ENCODE measurements at regions not wholly inside any gene's neighbourhood (a gene's known extent, or its start where the extent isn't known, plus 50 kb on each side); places are given as distances from the start of the nearest gene placed in this dataset.

GRCh38 chr4:96531836-96532235 is 691.9 kb downstream of the PDHA2 start:
- Mint-ChIP-seq H3K9me3 (ENCODE audit: unreplicated experiment) (no peaks in the 10 kb centered on the region), H3K4me3 (ENCODE audit: unreplicated experiment) (no peak overlapping the region), H3K4me1 (ENCODE audit: low read depth, unreplicated experiment) (no peaks in the 10 kb centered on the region), H3K36me3 (ENCODE audit: low read depth, unreplicated experiment) (no peaks in the 10 kb centered on the region), H3K27me3 (ENCODE audit: low read depth, unreplicated experiment) (no peaks in the 10 kb centered on the region), H3K27ac (ENCODE audit: unreplicated experiment) (no peak overlapping the region)
- Histone ChIP-seq H3K36me3 (ENCODE audit: insufficient read depth, low read length) (no peaks in the 10 kb centered on the region), H3K27ac (ENCODE audit: low read depth, low read length) (no peak overlapping the region), H3K4me2 (ENCODE audit: low read length) (no peak overlapping the region), H3K9ac (ENCODE audit: low read length) (no peak overlapping the region), H4K20me1 (ENCODE audit: insufficient read depth, low read length) (no peaks in the 10 kb centered on the region), H3K4me3 (ENCODE audit: insufficient read depth, low read depth, low read length) (no peak overlapping the region), H3K9me3 (ENCODE audit: insufficient read depth, low read depth, low read length) (no peaks in the 10 kb centered on the region), H3K4me1 (ENCODE audit: insufficient read depth, low read length) (no peaks in the 10 kb centered on the region), H2AFZ (ENCODE audit: low read depth, low read length) (no peak overlapping the region), H3K27me3 (ENCODE audit: insufficient read depth, low read length) (no peaks in the 10 kb centered on the region), H3K79me2 (ENCODE audit: insufficient read depth, low read length) (no peaks in the 10 kb centered on the region)
- no peak for TF ChIP-seq EZH2 (IDR thresholded peaks at IDR 0.05; ENCODE audit: insufficient read depth, low read length)
- no peak for TF ChIP-seq CTCF (IDR thresholded peaks at IDR 0.05; ENCODE audit: insufficient read depth, low read depth, low read length)
- FAIRE-seq (no peak), DNase-seq (ENCODE audit: low read depth) (no peak)

GRCh38 chr4:96543346-96543745 is 703.5 kb downstream of the PDHA2 start:
- Histone ChIP-seq H3K4me2 (ENCODE audit: low read length) (no peak overlapping the region), H4K20me1 (ENCODE audit: insufficient read depth, low read length) (no peaks in the 10 kb centered on the region), H3K27ac (ENCODE audit: low read depth, low read length) (no peak overlapping the region), H3K4me1 (ENCODE audit: insufficient read depth, low read length) (no peaks in the 10 kb centered on the region), H3K79me2 (ENCODE audit: insufficient read depth, low read length) (no peaks in the 10 kb centered on the region), H3K36me3 (ENCODE audit: insufficient read depth, low read length) (no peaks in the 10 kb centered on the region), H3K27me3 (ENCODE audit: insufficient read depth, low read length) (no peaks in the 10 kb centered on the region), H3K9me3 (ENCODE audit: insufficient read depth, low read depth, low read length) (no peaks in the 10 kb centered on the region), H3K4me3 (ENCODE audit: insufficient read depth, low read depth, low read length) (no peak overlapping the region), H3K9ac (ENCODE audit: low read length) (no peak overlapping the region), H2AFZ (ENCODE audit: low read depth, low read length) (no peak overlapping the region)
- Mint-ChIP-seq H3K27me3 (ENCODE audit: low read depth, unreplicated experiment) (no peaks in the 10 kb centered on the region), H3K36me3 (ENCODE audit: low read depth, unreplicated experiment) (no peaks in the 10 kb centered on the region), H3K4me3 (ENCODE audit: unreplicated experiment) (no peak overlapping the region), H3K9me3 (ENCODE audit: unreplicated experiment) (no peaks in the 10 kb centered on the region), H3K4me1 (ENCODE audit: low read depth, unreplicated experiment) (no peaks in the 10 kb centered on the region), H3K27ac (ENCODE audit: unreplicated experiment) (no peak overlapping the region)
- FAIRE-seq: no peak
- no peak for DNase-seq (ENCODE audit: low read depth)
- TF ChIP-seq CTCF (IDR thresholded peaks at IDR 0.05; ENCODE audit: insufficient read depth, low read depth, low read length): no peak
- no peak for TF ChIP-seq EZH2 (IDR thresholded peaks at IDR 0.05; ENCODE audit: insufficient read depth, low read length)

- Mint-ChIP-seq H3K9me3 (ENCODE audit: unreplicated experiment) (peaks cover 3% of the 10 kb centered on the region), H3K4me1 (ENCODE audit: low read depth, unreplicated experiment) (no peaks in the 10 kb centered on the region), H3K36me3 (ENCODE audit: low read depth, unreplicated experiment) (no peaks in the 10 kb centered on the region), H3K27me3 (ENCODE audit: low read depth, unreplicated experiment) (no peaks in the 10 kb centered on the region), H3K27ac (ENCODE audit: unreplicated experiment) (no peak overlapping the region), H3K4me3 (ENCODE audit: unreplicated experiment) (no peak overlapping the region)
- Histone ChIP-seq H3K27ac (ENCODE audit: low read depth, low read length) (no peak overlapping the region), H3K4me3 (ENCODE audit: insufficient read depth, low read depth, low read length) (no peak overlapping the region), H4K20me1 (ENCODE audit: insufficient read depth, low read length) (no peaks in the 10 kb centered on the region), H3K27me3 (ENCODE audit: insufficient read depth, low read length) (no peaks in the 10 kb centered on the region), H3K9me3 (ENCODE audit: insufficient read depth, low read depth, low read length) (no peaks in the 10 kb centered on the region), H3K79me2 (ENCODE audit: insufficient read depth, low read length) (no peaks in the 10 kb centered on the region), H3K4me2 (ENCODE audit: low read length) (no peak overlapping the region), H3K4me1 (ENCODE audit: insufficient read depth, low read length) (no peaks in the 10 kb centered on the region), H3K36me3 (ENCODE audit: insufficient read depth, low read length) (no peaks in the 10 kb centered on the region), H2AFZ (ENCODE audit: low read depth, low read length) (no peak overlapping the region), H3K9ac (ENCODE audit: low read length) (no peak overlapping the region)
- TF ChIP-seq EZH2 (IDR thresholded peaks at IDR 0.05; ENCODE audit: insufficient read depth, low read length) (no peak), CTCF (IDR thresholded peaks at IDR 0.05; ENCODE audit: insufficient read depth, low read depth, low read length) (no peak)
- FAIRE-seq (no peak), DNase-seq (ENCODE audit: low read depth) (no peak)
These were observed 718.6 kb downstream of the PDHA2 start for GRCh38 chr4:96558466-96558865.
